ENCODE measurements at regions not wholly inside any gene's neighbourhood (a gene's known extent, or its start where the extent isn't known, plus 50 kb on each side); places are given as distances from the start of the nearest gene placed in this dataset.

GRCh38 chr13:50715402-50716146 lies 127.9 kb downstream of the DLEU7 start:
- TF ChIP-seq CTCF (IDR thresholded peaks at IDR 0.05) (no peak), POLR2A (IDR thresholded peaks at IDR 0.05) (no peak), POLR2AphosphoS5 (IDR thresholded peaks at IDR 0.05; ENCODE audit: insufficient read depth in 1 of 2, low read depth in 1 of 2) (no peak)

Data from vagina (tissue), 2 donors.